Epithelial cell of proximal tubule (primary cell): ENCODE measurements at regions not wholly inside any gene's neighbourhood (a gene's known extent, or its start where the extent isn't known, plus 50 kb on each side); places are given as distances from the start of the nearest gene placed in this dataset.

Source experiments
- DNase-seq: peaks from one replicate; pipeline ENCODE4 v3.0.0-alpha.2; 2011; ENCODE audit warnings: low read depth
- H3K4me3 ChIP-seq: 2 replicates; pipeline ENCODE4 v1.5.1; 2011; ENCODE audit warnings: low read depth, mild to moderate bottlenecking, low read length
- TF ChIP-seq, protein P1 (sequence below): conservative IDR thresholded peaks from 2 replicates; pipeline ENCODE4 v1.5.1; 2012; ENCODE audit warnings: low read depth, mild to moderate bottlenecking, low read length

DNA sequence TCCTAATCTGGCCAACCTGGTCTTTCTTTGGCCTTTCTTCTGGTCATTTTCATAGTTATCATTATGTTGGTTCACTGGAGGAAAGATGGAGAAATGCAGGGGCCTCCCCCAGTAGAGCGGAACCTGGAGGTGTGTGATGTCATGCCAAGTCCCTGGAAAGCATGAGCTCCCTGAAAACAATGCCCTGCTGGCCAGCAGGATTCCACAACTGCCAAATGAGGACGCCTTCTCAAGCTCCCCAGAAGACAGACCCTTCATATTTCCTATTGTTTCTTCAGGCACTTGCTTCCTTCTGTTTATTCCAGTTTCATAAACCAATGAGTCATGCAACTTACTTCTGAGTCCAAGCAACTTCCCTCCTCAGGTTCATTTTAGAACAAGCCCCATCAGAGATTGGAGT lies 339.0 kb downstream of the GATA3 start:
- TF ChIP-seq, protein P1, sequence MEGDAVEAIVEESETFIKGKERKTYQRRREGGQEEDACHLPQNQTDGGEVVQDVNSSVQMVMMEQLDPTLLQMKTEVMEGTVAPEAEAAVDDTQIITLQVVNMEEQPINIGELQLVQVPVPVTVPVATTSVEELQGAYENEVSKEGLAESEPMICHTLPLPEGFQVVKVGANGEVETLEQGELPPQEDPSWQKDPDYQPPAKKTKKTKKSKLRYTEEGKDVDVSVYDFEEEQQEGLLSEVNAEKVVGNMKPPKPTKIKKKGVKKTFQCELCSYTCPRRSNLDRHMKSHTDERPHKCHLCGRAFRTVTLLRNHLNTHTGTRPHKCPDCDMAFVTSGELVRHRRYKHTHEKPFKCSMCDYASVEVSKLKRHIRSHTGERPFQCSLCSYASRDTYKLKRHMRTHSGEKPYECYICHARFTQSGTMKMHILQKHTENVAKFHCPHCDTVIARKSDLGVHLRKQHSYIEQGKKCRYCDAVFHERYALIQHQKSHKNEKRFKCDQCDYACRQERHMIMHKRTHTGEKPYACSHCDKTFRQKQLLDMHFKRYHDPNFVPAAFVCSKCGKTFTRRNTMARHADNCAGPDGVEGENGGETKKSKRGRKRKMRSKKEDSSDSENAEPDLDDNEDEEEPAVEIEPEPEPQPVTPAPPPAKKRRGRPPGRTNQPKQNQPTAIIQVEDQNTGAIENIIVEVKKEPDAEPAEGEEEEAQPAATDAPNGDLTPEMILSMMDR = no peak
- H3K4me3 ChIP-seq = no peak overlapping the region
- no peak for DNase-seq

GRCh38 chr10:8396675-8397074 lies 342.2 kb downstream of the GATA3 start:
- DNase-seq = no peak
- no peak overlapping the region for H3K4me3 ChIP-seq
- TF ChIP-seq, protein P1 = no peak

- DNase-seq = no peak
- TF ChIP-seq, protein P1 = no peak
- no peak overlapping the region for H3K4me3 ChIP-seq
Measured at GRCh38 chr10:8398771-8399170, 344.3 kb downstream of the GATA3 start.

- no peak overlapping the region for H3K4me3 ChIP-seq
- TF ChIP-seq, protein P1 = no peak
- DNase-seq = no peak
Measured at GRCh38 chr10:8400151-8400550, 345.7 kb downstream of the GATA3 start.

- TF ChIP-seq, protein P1 = no peak
- H3K4me3 ChIP-seq = no peak overlapping the region
- no peak for DNase-seq
Measured at GRCh38 chr10:8400892-8401291, 346.4 kb downstream of the GATA3 start.

DNA sequence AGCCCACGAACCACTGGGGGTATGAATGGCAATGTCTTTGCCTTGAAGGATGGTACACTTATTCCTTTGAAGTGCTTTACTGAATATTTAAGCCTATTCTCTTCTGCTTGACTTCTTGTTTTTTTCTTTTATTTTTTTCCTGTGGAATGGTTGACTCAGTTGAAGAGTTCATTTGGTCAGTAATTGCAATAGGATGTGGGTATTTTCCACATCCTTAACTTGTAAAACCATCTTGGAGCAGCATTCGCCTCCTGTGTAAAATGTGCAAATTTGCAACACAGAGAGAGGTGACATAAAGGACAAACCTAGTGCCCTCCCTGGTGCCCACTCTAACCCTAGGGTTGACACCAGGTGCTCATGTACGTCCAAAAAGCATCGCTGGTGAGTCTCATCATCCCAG lies 347.0 kb downstream of the GATA3 start:
- no peak overlapping the region for H3K4me3 ChIP-seq
- DNase-seq = no peak
- TF ChIP-seq, protein P1 = no peak

DNA sequence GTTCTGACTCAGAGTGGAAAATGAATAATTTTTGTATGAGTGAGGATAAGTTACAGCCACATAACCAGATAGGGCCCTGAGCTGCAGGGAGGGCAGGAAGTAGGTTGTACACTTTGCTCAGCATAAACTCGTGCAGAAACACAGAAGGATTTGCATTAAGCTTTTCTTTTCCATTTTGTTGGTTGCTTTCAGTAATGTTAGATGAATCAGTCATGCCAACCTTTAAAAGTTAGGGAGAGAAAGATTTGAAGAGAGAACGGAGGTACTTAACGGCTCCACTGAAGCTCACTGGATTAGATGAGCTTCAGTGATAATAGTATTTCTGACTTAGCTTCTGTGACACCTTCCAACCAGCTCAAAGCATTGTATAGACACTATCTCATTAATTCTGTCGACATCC lies 348.1 kb downstream of the GATA3 start:
- no peak for DNase-seq
- TF ChIP-seq, protein P1 = no peak
- no peak overlapping the region for H3K4me3 ChIP-seq
